Central memory CD8-positive, alpha-beta T cell (primary cell): ENCODE measurements at regions not wholly inside any gene's neighbourhood (a gene's known extent, or its start where the extent isn't known, plus 50 kb on each side); places are given as distances from the start of the nearest gene placed in this dataset.

Experiments used
- ATAC-seq: fragments of 150-1000 bp; cut with Tn5 transposase; replicated peaks from 2 replicates; pipeline ENCODE4 v1.10.0; 2022; ENCODE audit warnings: mild to moderate bottlenecking, moderate FRiP score, moderate number of reproducible peaks; ENCODE audit not compliant: poor library complexity, severe bottlenecking; ENCODE audit errors: extremely low read depth
- DNase-seq, 2 donors: peaks; one replicate each; pipeline ENCODE4 v3.0.0; 2021; ENCODE audit warnings: low spot score in 2 of 2
- H3K27ac Mint-ChIP-seq: one replicate; pipeline ENCODE4 v1.8.0; 2022; ENCODE audit warnings: low read depth, mild to moderate bottlenecking, moderate library complexity, mixed read lengths
- H3K27me3 Mint-ChIP-seq: one replicate; pipeline ENCODE4 v1.8.0; 2022; ENCODE audit warnings: mixed read lengths
- H3K36me3 Mint-ChIP-seq: one replicate; pipeline ENCODE4 v1.8.0; 2022; ENCODE audit warnings: mild to moderate bottlenecking, moderate library complexity, mixed read lengths; ENCODE audit not compliant: insufficient read depth
- H3K4me1 Mint-ChIP-seq: one replicate; pipeline ENCODE4 v1.8.0; 2022; ENCODE audit warnings: mixed read lengths
- H3K4me3 Mint-ChIP-seq: one replicate; pipeline ENCODE4 v1.8.0; 2022; ENCODE audit warnings: mild to moderate bottlenecking, moderate library complexity, mixed read lengths
- H3K9me3 Mint-ChIP-seq: one replicate; pipeline ENCODE4 v1.8.0; 2022; ENCODE audit warnings: mixed read lengths

DNA sequence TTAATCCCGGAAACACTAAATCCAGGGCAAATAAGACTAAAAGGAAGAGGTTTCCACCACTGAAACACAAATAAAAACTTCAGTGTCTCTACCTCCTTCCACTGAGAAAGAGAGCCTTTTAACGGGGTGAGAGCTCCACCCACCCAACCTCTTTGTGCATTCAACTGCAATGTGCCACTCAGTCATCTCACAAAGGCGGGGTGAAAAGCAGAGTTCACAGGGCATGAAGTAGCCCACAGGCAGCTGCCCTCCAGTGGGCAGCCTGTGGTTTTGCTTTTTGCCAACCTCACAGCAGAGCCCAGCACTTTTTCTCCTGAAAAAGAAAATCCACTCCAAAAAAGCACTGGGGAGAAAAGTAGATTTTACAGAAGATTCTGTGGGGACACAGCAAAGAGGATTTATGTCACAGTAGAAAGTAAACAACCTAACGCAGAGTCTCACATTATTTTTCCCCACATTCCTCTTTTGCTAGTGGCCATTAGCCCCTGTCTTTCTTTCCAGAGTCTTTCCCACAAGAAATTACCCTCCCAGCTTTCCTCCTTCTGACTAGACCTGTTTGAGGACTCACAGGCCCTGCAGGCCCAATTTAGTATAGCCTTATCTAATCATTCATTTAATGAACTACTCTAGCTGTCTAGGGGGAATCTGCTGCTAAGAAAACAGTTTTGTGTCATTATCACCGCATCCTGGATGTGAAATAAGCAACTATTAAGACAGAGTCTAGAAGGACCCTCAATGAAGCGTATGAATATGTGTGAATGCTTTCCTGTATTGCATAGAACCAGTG lies 753.8 kb upstream of the FOXG1 start:
- Mint-ChIP-seq H3K27me3 (no peaks in the 10 kb centered on the region), H3K27ac (no peak overlapping the region), H3K4me1 (no peaks in the 10 kb centered on the region), H3K4me3 (no peak overlapping the region), H3K36me3 (no peaks in the 10 kb centered on the region), H3K9me3 (peaks cover 12% of the 10 kb centered on the region)
- DNase-seq = no peak
- no peak for ATAC-seq

DNA sequence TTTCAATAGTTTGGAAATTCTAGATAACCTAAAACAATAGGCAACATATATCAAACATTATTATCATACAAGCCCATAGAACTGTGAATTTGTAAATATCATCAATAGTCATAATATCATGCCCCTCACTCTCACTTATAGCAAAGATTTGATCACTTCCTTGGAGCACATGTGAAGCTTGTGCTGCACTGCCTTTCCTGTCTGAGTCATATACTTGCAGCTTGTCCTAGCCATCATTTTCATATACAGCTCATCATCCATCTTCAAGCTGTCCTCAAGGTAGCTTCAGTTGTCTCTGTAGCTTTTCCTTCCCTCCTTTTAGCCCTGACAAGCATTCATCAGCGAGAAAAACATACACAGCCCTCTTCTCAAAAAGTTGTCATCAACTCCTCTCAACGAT lies 746.5 kb upstream of the FOXG1 start:
- peaks cover 19% of the 10 kb centered on the region for H3K9me3 Mint-ChIP-seq
- no peaks in the 10 kb centered on the region for H3K4me1 Mint-ChIP-seq
- no peak overlapping the region for H3K27ac Mint-ChIP-seq
- no peaks in the 10 kb centered on the region for H3K36me3 Mint-ChIP-seq
- ATAC-seq (no peak), DNase-seq (no peak)
- H3K27me3 Mint-ChIP-seq = no peaks in the 10 kb centered on the region
- no peak overlapping the region for H3K4me3 Mint-ChIP-seq

DNA sequence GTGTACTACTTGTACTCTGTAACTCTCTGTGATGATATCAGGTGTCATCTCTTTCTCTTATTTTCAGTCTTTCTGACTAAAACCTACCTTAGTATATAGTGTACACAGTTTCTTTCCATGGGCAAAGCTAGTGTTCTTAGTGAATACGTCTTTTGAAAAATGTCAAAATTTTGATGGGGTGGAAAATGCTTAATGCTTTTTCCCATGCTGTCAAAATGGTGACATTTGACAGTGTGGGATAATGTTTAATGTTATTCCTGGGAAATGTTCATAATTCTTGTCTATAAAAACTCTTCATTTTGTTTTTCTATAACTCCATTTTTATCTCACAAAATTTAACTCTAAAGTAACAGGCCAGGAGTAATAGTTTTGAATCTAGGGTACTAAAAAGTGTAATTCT lies 742.7 kb upstream of the FOXG1 start:
- H3K27ac Mint-ChIP-seq = no peak overlapping the region
- ATAC-seq (no peak), DNase-seq (no peak)
- no peaks in the 10 kb centered on the region for H3K4me1 Mint-ChIP-seq
- H3K9me3 Mint-ChIP-seq = peaks cover 32% of the 10 kb centered on the region
- H3K36me3 Mint-ChIP-seq = no peaks in the 10 kb centered on the region
- H3K27me3 Mint-ChIP-seq = no peaks in the 10 kb centered on the region
- no peak overlapping the region for H3K4me3 Mint-ChIP-seq

GRCh38 chr14:28052251-28052650 lies 714.3 kb upstream of the FOXG1 start:
- H3K36me3 Mint-ChIP-seq = no peaks in the 10 kb centered on the region
- no peak overlapping the region for H3K27ac Mint-ChIP-seq
- no peaks in the 10 kb centered on the region for H3K4me1 Mint-ChIP-seq
- no peak for DNase-seq
- no peak overlapping the region for H3K4me3 Mint-ChIP-seq
- peaks cover 17% of the 10 kb centered on the region for H3K9me3 Mint-ChIP-seq
- H3K27me3 Mint-ChIP-seq = no peaks in the 10 kb centered on the region
- ATAC-seq = no peak

GRCh38 chr14:28055008-28055407 lies 711.6 kb upstream of the FOXG1 start:
- H3K4me1 Mint-ChIP-seq = no peaks in the 10 kb centered on the region
- ATAC-seq (no peak), DNase-seq (no peak)
- H3K27me3 Mint-ChIP-seq = no peaks in the 10 kb centered on the region
- no peaks in the 10 kb centered on the region for H3K36me3 Mint-ChIP-seq
- H3K9me3 Mint-ChIP-seq = peaks cover 27% of the 10 kb centered on the region
- no peak overlapping the region for H3K4me3 Mint-ChIP-seq
- H3K27ac Mint-ChIP-seq = no peak overlapping the region

DNA sequence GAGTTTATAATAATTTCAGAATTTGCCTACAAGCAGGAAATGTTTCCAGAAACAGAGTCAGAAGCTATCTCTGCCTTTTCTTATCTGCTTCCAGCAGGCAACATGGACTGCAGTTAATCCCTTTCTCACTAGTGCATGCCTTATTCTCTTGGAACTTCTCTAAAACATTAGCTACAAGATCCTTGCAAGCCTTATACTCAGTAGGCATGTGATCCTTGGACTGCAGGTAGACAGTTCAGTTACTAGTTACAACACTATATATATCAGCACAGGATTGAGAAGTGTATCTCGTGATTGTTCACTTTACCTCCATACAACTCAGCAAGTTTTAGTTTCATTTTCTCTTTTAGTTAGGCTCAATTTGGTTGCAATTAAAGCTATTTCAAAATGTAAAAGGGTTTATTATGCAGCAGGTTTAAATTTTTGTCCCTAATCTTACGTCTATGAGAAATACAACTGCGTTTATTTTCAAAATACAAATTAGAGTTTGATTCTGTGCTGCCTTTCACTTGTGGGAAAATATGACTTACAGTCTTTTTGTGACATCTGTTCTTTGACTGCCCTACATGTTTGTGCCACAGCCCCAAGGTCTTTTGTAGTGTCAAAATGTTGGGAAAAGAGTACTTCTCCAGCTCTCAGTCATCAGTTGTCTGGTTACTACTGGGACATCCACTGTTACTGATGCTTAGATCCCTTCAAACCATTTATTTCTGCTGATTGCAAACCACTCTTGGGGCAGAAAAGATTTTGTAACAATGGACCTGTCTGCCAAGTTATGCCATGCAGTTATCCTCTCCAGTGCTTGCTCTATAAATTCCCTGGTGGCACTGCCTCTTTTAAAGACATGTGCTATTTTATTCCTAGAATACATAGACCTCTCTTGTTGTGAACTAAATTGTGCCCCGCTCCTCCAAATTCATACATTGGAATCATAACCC lies 709.0 kb upstream of the FOXG1 start:
- no peak overlapping the region for H3K27ac Mint-ChIP-seq
- H3K36me3 Mint-ChIP-seq = no peaks in the 10 kb centered on the region
- DNase-seq (no peak), ATAC-seq (no peak)
- H3K9me3 Mint-ChIP-seq = peaks cover 29% of the 10 kb centered on the region
- H3K4me3 Mint-ChIP-seq = no peak overlapping the region
- no peaks in the 10 kb centered on the region for H3K4me1 Mint-ChIP-seq
- no peaks in the 10 kb centered on the region for H3K27me3 Mint-ChIP-seq

DNA sequence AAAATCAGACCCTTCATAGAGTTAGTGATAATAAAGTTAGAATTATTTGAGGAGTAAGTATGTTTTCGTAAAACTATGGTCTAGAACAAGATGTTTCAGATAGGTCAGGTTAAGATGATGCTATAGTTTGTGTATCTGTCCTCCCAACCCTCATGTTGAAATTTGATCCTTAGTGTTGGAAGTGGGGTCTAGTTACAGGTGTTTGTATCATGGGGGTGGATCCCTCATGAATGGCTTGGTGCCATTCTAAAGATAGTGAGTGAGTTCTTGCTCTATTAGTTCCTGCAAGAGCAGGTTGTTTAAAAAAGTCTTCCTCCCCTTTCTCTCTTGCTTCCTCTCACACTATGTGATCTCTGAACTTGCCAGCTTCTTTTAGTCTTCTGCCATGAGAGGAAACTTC lies 707.3 kb upstream of the FOXG1 start:
- no peak for ATAC-seq
- H3K4me3 Mint-ChIP-seq = no peak overlapping the region
- no peaks in the 10 kb centered on the region for H3K36me3 Mint-ChIP-seq
- H3K27ac Mint-ChIP-seq = no peak overlapping the region
- no peak for DNase-seq
- no peaks in the 10 kb centered on the region for H3K4me1 Mint-ChIP-seq
- peaks cover 28% of the 10 kb centered on the region for H3K9me3 Mint-ChIP-seq
- no peaks in the 10 kb centered on the region for H3K27me3 Mint-ChIP-seq

DNA sequence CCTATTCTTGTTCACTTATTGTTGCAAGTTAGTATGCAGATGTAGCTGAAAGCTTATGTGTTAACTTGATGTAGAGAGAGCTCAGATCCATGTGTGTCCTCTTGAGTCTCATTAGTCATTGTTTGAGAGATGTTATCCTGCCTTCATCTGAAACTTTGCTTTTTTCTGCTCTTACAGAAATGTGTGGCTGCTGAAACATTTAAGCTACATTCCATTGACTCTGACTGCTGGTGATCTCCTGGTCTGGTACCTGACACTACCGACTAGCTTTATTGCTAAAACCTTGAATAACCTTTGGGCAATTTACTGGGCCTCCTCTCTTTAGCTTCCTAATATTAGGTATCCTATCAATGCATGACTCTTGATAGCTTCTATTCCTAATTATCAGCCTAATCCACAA lies 705.6 kb upstream of the FOXG1 start:
- no peak overlapping the region for H3K4me3 Mint-ChIP-seq
- H3K9me3 Mint-ChIP-seq = peaks cover 23% of the 10 kb centered on the region
- H3K27me3 Mint-ChIP-seq = no peaks in the 10 kb centered on the region
- ATAC-seq (no peak), DNase-seq (no peak)
- H3K36me3 Mint-ChIP-seq = no peaks in the 10 kb centered on the region
- no peak overlapping the region for H3K27ac Mint-ChIP-seq
- H3K4me1 Mint-ChIP-seq = no peaks in the 10 kb centered on the region

DNA sequence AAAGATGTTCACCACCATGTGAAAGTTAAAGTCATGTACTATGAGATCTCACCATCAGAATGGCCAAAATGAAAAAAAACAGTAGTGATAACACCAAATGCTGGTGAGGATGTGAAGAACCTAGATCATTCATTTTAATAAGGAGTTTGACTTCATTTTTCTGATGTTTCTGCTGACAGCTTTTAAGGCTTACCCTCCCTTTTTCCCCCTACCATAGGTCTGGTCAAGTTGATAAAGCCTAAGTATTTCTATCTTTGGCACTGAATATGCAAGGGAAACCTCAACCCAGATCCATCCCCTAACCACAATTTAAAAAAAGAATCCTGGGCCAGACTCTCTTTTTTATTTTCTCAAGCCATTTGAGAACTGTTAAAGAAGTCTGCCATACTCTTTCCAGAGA lies 689.6 kb upstream of the FOXG1 start:
- DNase-seq (no peak), ATAC-seq (no peak)
- H3K27me3 Mint-ChIP-seq = no peaks in the 10 kb centered on the region
- peaks cover 2% of the 10 kb centered on the region for H3K36me3 Mint-ChIP-seq
- H3K27ac Mint-ChIP-seq = no peak overlapping the region
- no peaks in the 10 kb centered on the region for H3K4me1 Mint-ChIP-seq
- peaks cover 26% of the 10 kb centered on the region for H3K9me3 Mint-ChIP-seq
- no peak overlapping the region for H3K4me3 Mint-ChIP-seq

GRCh38 chr14:28083389-28083788 lies 683.2 kb upstream of the FOXG1 start:
- DNase-seq (no peak), ATAC-seq (no peak)
- Mint-ChIP-seq H3K27me3 (no peaks in the 10 kb centered on the region), H3K4me1 (no peaks in the 10 kb centered on the region), H3K27ac (no peak overlapping the region), H3K4me3 (no peak overlapping the region), H3K36me3 (no peaks in the 10 kb centered on the region), H3K9me3 (peaks cover 28% of the 10 kb centered on the region)

DNA sequence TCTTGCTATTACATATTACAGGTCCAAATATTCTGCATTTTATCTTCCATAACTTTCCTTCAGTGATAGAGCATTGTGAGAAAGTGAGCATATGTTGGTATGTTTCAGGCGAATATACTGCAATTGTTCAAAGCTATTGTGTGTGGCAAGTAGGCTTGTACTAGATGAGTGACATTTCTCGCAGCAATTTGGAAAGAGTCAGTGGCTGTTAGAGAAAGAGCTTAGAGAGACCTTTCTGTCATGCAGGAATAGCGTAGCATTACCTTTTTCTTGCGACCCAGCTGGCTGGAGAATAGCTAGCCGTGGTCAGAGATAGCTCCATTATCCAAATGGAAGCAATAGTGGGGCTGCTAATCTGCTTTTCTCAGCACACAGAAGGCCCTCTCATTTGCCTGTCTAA lies 678.5 kb upstream of the FOXG1 start:
- H3K9me3 Mint-ChIP-seq = peaks cover 48% of the 10 kb centered on the region
- ATAC-seq (no peak), DNase-seq (no peak)
- no peak overlapping the region for H3K4me3 Mint-ChIP-seq
- H3K27me3 Mint-ChIP-seq = no peaks in the 10 kb centered on the region
- no peaks in the 10 kb centered on the region for H3K36me3 Mint-ChIP-seq
- H3K4me1 Mint-ChIP-seq = no peaks in the 10 kb centered on the region
- H3K27ac Mint-ChIP-seq = no peak overlapping the region

DNA sequence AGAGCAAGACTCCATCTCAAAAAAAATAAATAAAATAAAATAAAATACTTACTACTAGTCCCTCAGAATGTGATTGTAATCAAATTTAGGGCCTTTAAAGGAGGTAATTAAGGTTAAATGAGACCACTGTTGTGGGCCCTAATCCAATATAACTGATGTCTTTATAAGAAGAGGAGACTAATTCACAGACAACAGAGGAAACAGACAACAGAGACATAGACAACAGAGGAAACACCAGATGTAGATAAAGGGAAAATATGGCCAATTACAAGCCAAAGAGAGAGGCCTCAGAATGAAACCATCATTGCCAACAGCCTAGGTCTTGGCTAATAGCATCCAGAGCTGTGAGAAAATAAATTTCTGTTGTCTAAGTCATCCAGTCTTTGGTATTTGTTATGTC lies 669.0 kb upstream of the FOXG1 start:
- Mint-ChIP-seq H3K4me3 (no peak overlapping the region), H3K27ac (no peak overlapping the region), H3K4me1 (no peaks in the 10 kb centered on the region), H3K36me3 (peaks cover 1% of the 10 kb centered on the region), H3K27me3 (no peaks in the 10 kb centered on the region), H3K9me3 (peaks cover 17% of the 10 kb centered on the region)
- ATAC-seq (no peak), DNase-seq (no peak)

- no peak overlapping the region for H3K27ac Mint-ChIP-seq
- H3K27me3 Mint-ChIP-seq = no peaks in the 10 kb centered on the region
- peaks cover 1% of the 10 kb centered on the region for H3K36me3 Mint-ChIP-seq
Observed at GRCh38 chr14:28098856-28099255, 667.7 kb upstream of the FOXG1 start.

More at GRCh38 chr14:28098856-28099255, 667.7 kb upstream of the FOXG1 start:
- ATAC-seq (no peak), DNase-seq (no peak)
- Mint-ChIP-seq H3K4me3 (no peak overlapping the region), H3K9me3 (peaks cover 23% of the 10 kb centered on the region), H3K4me1 (no peaks in the 10 kb centered on the region)
